Pulmonary artery endothelial cell (primary cell): ENCODE measurements at regions not wholly inside any gene's neighbourhood (a gene's known extent, or its start where the extent isn't known, plus 50 kb on each side); places are given as distances from the start of the nearest gene placed in this dataset.

Source experiments
- DNase-seq: peaks from one replicate; pipeline ENCODE4 v3.0.0-alpha.2; 2011; ENCODE audit warnings: low read depth, low spot score

DNA sequence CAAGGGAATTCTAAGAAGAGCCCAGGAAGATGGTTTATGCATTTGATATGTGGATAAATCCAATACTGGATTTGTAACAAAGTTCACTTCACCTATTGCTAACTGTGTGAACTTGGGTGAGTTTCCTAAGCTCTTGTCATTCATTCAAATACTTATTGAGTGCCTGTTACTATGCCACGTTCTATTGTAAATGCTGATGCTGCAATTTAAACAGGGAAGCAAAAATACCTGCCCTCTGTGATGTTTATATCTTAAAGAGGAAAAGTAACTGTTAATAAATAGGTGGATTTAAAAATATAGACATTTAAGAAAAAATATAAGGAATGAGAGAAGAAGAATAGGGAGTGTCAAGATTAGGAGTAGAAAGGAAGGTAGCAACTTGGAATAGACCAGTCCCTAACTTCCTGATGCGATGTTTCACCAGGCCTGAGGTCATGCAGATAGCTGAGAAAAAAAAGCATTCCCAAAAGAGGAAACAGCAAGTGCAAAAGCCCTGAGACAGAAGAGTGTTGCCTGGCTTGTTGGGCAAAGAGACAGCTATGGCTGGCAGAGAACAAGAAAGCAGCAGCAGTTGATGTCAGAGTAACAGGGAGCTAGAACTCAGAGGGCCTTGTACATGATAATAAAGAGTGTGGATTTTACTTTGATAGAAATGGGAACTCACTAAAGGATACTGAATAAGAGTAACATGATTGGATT lies 54.3 kb upstream of the TCF21 start:
- DNase-seq = no peak

GRCh38 chr6:133835901-133836300 lies 53.0 kb upstream of the TCF21 start:
- no peak for DNase-seq

GRCh38 chr6:133837801-133838349 lies 51.0 kb upstream of the TCF21 start:
- no peak for DNase-seq
